NCI-H1436 treated with DMSO at 0.1 percent for 48 hours (cell line): ENCODE measurements at regions not wholly inside any gene's neighbourhood (a gene's known extent, or its start where the extent isn't known, plus 50 kb on each side); places are given as distances from the start of the nearest gene placed in this dataset.

Experiments
- DNase-seq: peaks from one replicate; lab custom pipeline; 2025; lab: John Stamatoyannopoulos, UW

GRCh38 chr17:13405080-13405479, 196.6 kb downstream of the HS3ST3A1 start:
- no peak for DNase-seq

GRCh38 chr17:13403982-13404946, 197.5 kb downstream of the HS3ST3A1 start:
- DNase-seq: no peak

GRCh38 chr17:13400491-13400890, 201.2 kb downstream of the HS3ST3A1 start:
- DNase-seq: no peak

- no peak for DNase-seq
Measured at GRCh38 chr17:13398853-13399252, 202.9 kb downstream of the HS3ST3A1 start.

- DNase-seq: no peak
Measured at GRCh38 chr17:13398091-13398490, 203.6 kb downstream of the HS3ST3A1 start.

GRCh38 chr17:13395862-13396261, 205.9 kb downstream of the HS3ST3A1 start:
- no peak for DNase-seq

- DNase-seq: no peak
Measured at GRCh38 chr17:13395346-13395745, 206.4 kb downstream of the HS3ST3A1 start.

GRCh38 chr17:13393841-13394710, 207.7 kb downstream of the HS3ST3A1 start:
- no peak for DNase-seq

GRCh38 chr17:13387952-13388351, 213.8 kb downstream of the HS3ST3A1 start:
- DNase-seq: no peak

- no peak for DNase-seq
Measured at GRCh38 chr17:13387236-13387635, 214.5 kb downstream of the HS3ST3A1 start.

- no peak for DNase-seq
Measured at GRCh38 chr17:13385481-13385911, 216.2 kb downstream of the HS3ST3A1 start.

- DNase-seq: no peak
Measured at GRCh38 chr17:13384626-13385025, 217.1 kb downstream of the HS3ST3A1 start.

- DNase-seq: no peak
Measured at GRCh38 chr17:13378361-13378760, 223.4 kb downstream of the HS3ST3A1 start.

GRCh38 chr17:13374203-13375143, 227.3 kb downstream of the HS3ST3A1 start:
- no peak for DNase-seq

- DNase-seq: no peak
Measured at GRCh38 chr17:13372432-13372831, 229.3 kb downstream of the HS3ST3A1 start.

- no peak for DNase-seq
Measured at GRCh38 chr17:13367154-13367553, 234.6 kb downstream of the HS3ST3A1 start.

GRCh38 chr17:13365331-13365730, 236.4 kb downstream of the HS3ST3A1 start:
- no peak for DNase-seq

- no peak for DNase-seq
Measured at GRCh38 chr17:13363771-13364170, 238.0 kb downstream of the HS3ST3A1 start.

GRCh38 chr17:13362341-13363122, 239.2 kb downstream of the HS3ST3A1 start:
- no peak for DNase-seq

GRCh38 chr17:13359774-13360173, 242.0 kb downstream of the HS3ST3A1 start:
- no peak for DNase-seq

- DNase-seq: no peak
Measured at GRCh38 chr17:13355054-13355453, 246.7 kb downstream of the HS3ST3A1 start.
